GM21737 (cell line): ENCODE measurements at regions not wholly inside any gene's neighbourhood (a gene's known extent, or its start where the extent isn't known, plus 50 kb on each side); places are given as distances from the start of the nearest gene placed in this dataset.

Experiments
- ATAC-seq: cut with Tn5 transposase; IDR thresholded peaks from one replicate; pipeline ENCODE4 v1.9.1; 2021; ENCODE audit warnings: mild to moderate bottlenecking, moderate library complexity; ENCODE audit not compliant: unreplicated experiment

GRCh38 chr3:80099559-80100066, 331.8 kb upstream of the ROBO1 start:
- no peak for ATAC-seq

DNA sequence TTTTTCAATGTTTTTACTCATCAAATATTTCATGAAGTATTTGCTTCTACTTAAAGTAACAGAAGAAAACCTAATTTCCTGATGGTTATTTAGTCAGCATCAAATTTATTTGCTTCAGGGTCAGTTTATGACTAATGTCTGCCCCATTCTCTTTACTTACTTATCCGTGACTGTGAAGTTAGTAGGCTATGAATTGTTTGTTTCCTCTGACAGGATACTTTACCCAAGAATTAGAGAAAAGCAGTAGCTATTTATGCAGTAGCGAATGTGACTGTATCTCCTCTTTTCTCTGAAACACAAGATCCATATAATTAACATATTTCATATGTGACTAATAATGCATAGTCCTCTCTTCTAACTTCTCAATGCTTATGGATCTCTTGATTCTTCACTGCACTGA, 329.9 kb upstream of the ROBO1 start:
- no peak for ATAC-seq

- no peak for ATAC-seq
These were observed 329.1 kb upstream of the ROBO1 start for GRCh38 chr3:80096909-80097308.

GRCh38 chr3:80094589-80094988, 326.8 kb upstream of the ROBO1 start:
- ATAC-seq: no peak

- ATAC-seq: no peak
These were observed 320.0 kb upstream of the ROBO1 start for GRCh38 chr3:80087767-80088166.

GRCh38 chr3:80086426-80086825, 318.6 kb upstream of the ROBO1 start:
- no peak for ATAC-seq

DNA sequence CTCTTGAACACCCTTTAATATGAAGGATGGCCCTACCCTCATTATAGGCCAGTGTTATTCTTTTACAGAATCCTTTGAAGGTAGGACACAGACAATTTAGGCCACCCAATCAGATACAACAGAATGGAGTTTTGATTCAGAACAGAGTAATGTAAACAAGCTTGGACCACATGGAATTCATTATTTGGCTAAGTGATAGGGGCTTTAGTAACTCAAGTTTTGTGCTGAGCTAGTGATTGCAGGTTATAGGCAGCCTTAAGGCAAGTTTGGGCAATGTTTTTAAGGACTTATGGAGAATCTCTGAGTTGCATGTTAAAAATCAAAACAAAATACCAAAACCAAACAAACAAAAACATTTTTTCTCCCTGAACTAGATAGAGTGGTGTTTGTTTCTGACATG, 312.1 kb upstream of the ROBO1 start:
- ATAC-seq: no peak

GRCh38 chr3:80068459-80068858, 300.7 kb upstream of the ROBO1 start:
- ATAC-seq: no peak

GRCh38 chr3:80063535-80063934, 295.7 kb upstream of the ROBO1 start:
- ATAC-seq: no peak

DNA sequence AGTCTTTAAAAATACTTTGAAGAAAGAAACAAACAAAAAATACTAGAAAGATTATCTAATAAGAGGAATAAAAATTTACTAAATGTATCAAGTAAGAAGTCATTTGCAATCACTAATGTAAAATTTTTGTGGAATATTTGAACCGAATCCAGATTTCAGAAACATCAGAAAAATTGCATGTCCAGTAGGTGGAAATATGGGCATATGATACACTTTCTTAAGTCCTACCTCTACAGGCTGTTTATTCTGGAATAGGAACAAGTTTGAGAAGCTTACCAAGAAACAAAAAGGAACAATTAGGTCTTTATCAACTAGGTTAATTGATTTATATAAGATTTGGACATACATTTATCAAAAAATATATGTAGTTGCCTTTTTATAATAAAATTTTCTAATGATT, 292.9 kb upstream of the ROBO1 start:
- ATAC-seq: no peak

DNA sequence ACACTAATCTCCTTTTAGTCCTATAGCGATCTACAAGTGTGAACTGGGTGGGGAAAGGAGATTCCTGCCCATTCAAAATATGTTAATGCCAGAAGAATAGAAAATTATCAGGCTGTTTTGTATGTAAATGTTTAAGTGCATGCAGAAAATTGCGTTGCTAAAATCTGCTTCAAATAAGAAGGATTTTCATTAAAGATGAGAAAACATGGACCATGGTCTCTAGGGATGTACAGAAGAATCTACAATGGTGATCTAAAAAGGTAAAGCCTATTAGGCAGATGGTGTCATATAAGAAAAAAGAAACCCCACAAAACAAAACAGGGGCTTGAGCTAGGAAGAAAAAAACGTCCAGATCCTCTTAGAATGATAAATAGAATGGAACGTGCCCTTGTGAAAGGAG, 287.5 kb upstream of the ROBO1 start:
- no peak for ATAC-seq

DNA sequence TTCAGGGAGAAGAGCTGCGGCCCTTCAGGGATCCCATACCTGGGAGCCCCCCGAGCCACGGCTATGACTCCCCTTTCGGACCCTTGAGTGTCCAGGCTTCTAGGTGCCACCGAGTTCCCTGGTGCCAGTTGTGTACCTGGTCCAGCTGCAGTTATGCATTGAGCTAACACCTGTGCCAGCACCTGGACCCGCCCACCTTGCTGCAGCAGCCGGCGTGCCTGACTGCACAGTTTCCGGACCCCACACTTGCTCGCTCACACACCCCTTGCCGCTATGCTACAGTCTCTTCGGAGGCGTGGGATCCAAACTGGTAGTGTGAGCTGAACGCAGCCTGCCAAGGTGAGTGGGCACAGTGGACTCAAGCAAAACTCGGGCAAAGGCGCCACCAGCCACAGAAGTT, 284.5 kb upstream of the ROBO1 start:
- no peak for ATAC-seq

GRCh38 chr3:80051602-80051962, 283.8 kb upstream of the ROBO1 start:
- ATAC-seq: no peak

GRCh38 chr3:80050826-80051601, 283.2 kb upstream of the ROBO1 start:
- no peak for ATAC-seq

GRCh38 chr3:80043226-80043625, 275.4 kb upstream of the ROBO1 start:
- no peak for ATAC-seq

DNA sequence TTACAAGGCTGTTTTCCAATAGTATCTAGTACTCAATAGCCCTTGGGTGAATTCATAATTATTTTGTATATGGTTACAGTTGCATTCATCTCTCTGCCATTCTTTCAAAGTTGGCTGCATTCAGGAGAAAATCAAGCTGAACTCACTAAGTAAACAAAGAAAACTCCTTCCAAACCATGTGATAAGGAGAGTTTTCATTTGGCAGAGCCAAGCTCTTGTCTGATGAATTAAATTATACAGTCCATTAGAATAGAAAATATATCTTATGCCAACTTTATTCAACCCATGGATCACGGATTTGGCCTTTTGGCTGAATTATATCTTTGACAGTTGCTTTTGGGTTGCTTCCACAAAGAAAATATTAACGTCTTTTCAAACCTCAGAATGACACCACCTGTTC, 272.3 kb upstream of the ROBO1 start:
- ATAC-seq: no peak

DNA sequence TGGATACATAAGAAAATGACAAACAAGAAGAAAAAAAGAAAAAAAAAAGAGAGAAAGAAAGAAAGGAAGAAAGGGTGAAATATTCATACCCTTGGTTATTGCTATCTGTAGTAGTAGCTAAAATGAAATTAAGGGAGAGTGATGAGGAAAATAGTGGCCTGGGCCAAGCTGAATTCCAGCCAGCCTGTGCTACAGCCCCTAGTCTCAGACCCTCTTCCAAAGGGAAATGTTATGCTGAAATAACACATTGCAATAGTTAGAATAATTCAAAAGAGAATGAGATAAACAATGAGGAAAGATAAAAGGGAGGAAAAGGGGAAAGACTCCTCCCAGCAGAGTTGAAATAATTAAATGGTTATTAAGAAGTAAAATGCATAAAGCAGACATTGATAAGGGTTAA, 268.4 kb upstream of the ROBO1 start:
- no peak for ATAC-seq

GRCh38 chr3:80035021-80035420, 267.2 kb upstream of the ROBO1 start:
- no peak for ATAC-seq

DNA sequence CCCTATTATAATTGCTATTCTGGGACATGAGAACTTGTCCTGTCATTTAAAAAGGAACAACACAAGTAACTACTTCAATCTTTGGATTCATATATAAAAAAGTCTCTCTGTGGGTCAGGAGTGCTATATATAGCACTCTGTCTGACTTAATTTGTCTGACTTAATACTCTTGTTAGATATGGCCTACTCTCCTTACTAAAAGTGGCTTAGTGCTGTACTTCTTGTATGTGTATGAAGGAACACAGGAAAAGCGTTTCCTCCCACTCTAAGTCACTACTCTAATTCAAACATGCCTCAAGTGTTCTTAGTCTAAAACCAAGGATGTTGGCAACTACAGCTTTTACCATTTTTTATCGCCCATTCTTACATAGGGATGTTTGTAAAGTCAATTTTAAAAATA, 255.2 kb upstream of the ROBO1 start:
- ATAC-seq: no peak

GRCh38 chr3:80018375-80018774, 250.6 kb upstream of the ROBO1 start:
- ATAC-seq: no peak

DNA sequence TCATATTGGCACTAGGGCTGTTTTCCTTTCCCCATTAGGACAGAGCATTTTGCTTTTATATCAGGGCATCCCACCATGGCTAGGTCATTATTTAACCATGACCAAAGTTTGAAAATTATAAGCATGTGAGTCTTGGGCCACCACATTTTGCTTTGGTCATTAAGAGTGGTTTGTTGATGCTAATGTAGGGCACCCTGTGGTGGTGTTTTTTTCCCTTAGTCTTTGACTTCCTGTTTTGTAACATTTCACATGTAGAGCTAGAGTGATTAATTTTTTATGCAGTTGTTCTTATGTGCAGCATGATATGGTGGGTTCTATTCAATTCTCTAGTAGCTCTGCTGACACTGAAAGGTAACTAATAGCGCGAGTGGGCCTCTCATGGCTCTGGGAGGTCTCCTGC, 249.6 kb upstream of the ROBO1 start:
- no peak for ATAC-seq

- no peak for ATAC-seq
These were observed 246.8 kb upstream of the ROBO1 start for GRCh38 chr3:80014576-80014975.

DNA sequence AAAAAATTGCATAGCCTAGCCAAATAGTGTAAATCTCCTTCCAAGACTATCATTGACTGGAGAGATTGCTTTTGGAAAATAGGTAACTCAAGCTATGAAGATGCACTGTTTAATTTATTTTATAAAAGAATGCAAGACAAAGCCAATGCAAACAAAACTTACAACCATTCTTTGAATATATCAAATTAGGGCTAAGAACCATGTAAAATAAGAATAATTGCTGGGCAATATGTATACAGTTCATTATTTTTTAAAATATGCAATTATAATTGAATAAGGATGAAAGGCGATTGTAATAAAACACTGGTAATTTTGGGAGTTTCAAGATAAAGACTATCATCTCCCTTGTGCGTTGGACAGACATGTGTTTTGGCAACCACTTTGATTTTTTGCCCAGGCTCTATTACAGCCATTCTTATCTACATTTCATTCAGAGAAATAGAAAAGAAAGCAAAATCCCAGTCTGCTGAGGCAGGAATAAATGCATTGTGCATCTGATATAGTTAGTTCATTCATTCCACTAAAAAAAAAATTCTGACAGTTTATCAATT, 242.3 kb upstream of the ROBO1 start:
- ATAC-seq: no peak
